HEK293 (cell line): ENCODE measurements at regions not wholly inside any gene's neighbourhood (a gene's known extent, or its start where the extent isn't known, plus 50 kb on each side); places are given as distances from the start of the nearest gene placed in this dataset.

ENCODE experiments used
- CTCF ChIA-PET: fragments of 350-600 bp; formaldehyde crosslinking; extraction: SDS; loops from one replicate; lab custom pipeline; 2021; ENCODE audit warnings: antibody characterized with exemption; lab: Yijun Ruan, JAX
- POLR2A ChIA-PET: fragments of 300-600 bp; formaldehyde crosslinking; extraction: SDS; loops from one replicate; lab custom pipeline; 2020; ENCODE audit warnings: antibody characterized with exemption, inconsistent platforms; lab: Yijun Ruan, JAX
- H3K27ac ChIP-seq: fragments of 200-500 bp; sonication (Bioruptor generic); 2 replicates; pipeline ENCODE4 v1.5.1; 2014; ENCODE audit warnings: low read depth, low read length, control low read depth, inconsistent platforms; ENCODE audit errors: extremely low read depth
- H3K36me3 ChIP-seq, 2 experiments: fragments of 200-500 bp in 1 of 2; sonication (Bioruptor generic) in 1 of 2; 1 replicate in 1 of 2; 2 replicates in 1 of 2; pipeline ENCODE4 v1.5.1; 2014 to 2017; ENCODE audit warnings: inconsistent platforms in 2 of 2, low read length in 2 of 2; ENCODE audit not compliant: control insufficient read depth in 2 of 2, insufficient read depth in 1 of 2
- H3K4me1 ChIP-seq: fragments of 200-500 bp; sonication (Bioruptor generic); 2 replicates; pipeline ENCODE4 v1.5.1; 2014; ENCODE audit warnings: mild to moderate bottlenecking, low read length, inconsistent platforms; ENCODE audit not compliant: control insufficient read depth, insufficient read depth
- H3K4me3 ChIP-seq: 2 replicates; pipeline ENCODE4 v1.5.1; 2011; ENCODE audit warnings: low read depth, mild to moderate bottlenecking, control low read depth, low read length, moderate library complexity
- H3K9me3 ChIP-seq: fragments of 200-500 bp; sonication (Bioruptor generic); 2 replicates; pipeline ENCODE4 v1.5.1; 2014; ENCODE audit warnings: low read depth, low read length, inconsistent platforms; ENCODE audit not compliant: control insufficient read depth, insufficient read depth
- FEZF1 ChIP-seq: fragments of 450-650 bp; formaldehyde crosslinking; IDR thresholded peaks from 2 replicates; pipeline ENCODE4 v1.5.1; 2016; ENCODE audit warnings: missing biosample characterization, missing genetic modification characterization
- GLI2 ChIP-seq: fragments of 450-650 bp; formaldehyde crosslinking; IDR thresholded peaks from 2 replicates; pipeline ENCODE4; 2017; ENCODE audit warnings: missing biosample characterization, missing genetic modification characterization, low read depth, borderline replicate concordance
- KLF10 ChIP-seq: fragments of 450-650 bp; IDR thresholded peaks from 2 replicates; pipeline ENCODE4 v1.5.1; 2018; ENCODE audit warnings: missing biosample characterization, mild to moderate bottlenecking, missing genetic modification characterization
- MEIS1 ChIP-seq: sonication (generic); formaldehyde crosslinking; IDR thresholded peaks from 2 replicates; pipeline ENCODE4 v1.8.1; 2022; ENCODE audit warnings: missing genetic modification reagents, mild to moderate bottlenecking, borderline replicate concordance
- SALL2 ChIP-seq: fragments of 450-650 bp; formaldehyde crosslinking; IDR thresholded peaks from 2 replicates; pipeline ENCODE4 v1.5.0; 2017; ENCODE audit warnings: missing biosample characterization, mild to moderate bottlenecking, missing genetic modification characterization, borderline replicate concordance
- SCRT2 ChIP-seq: fragments of 450-650 bp; formaldehyde crosslinking; IDR thresholded peaks from 2 replicates; pipeline ENCODE4 v1.5.1; 2016; ENCODE audit warnings: missing biosample characterization, missing genetic modification characterization
- ZFP69B ChIP-seq: fragments of 450-650 bp; formaldehyde crosslinking; IDR thresholded peaks from 2 replicates; pipeline ENCODE4 v1.5.1; 2016; ENCODE audit warnings: missing biosample characterization, missing genetic modification characterization
- ZNF174 ChIP-seq: fragments of 450-650 bp; formaldehyde crosslinking; IDR thresholded peaks from 2 replicates; pipeline ENCODE4 v1.5.0; 2017; ENCODE audit warnings: missing biosample characterization, mild to moderate bottlenecking, missing genetic modification characterization
- ZNF19 ChIP-seq: fragments of 450-650 bp; formaldehyde crosslinking; IDR thresholded peaks from 2 replicates; pipeline ENCODE4; 2016; ENCODE audit warnings: missing biosample characterization, missing genetic modification characterization, low read depth
- ZNF292 ChIP-seq: fragments of 450-650 bp; formaldehyde crosslinking; IDR thresholded peaks from 2 replicates; pipeline ENCODE4 v1.5.1; 2016; ENCODE audit warnings: low read depth, missing biosample characterization, missing genetic modification characterization, borderline replicate concordance
- ZNF324 ChIP-seq: fragments of 450-650 bp; formaldehyde crosslinking; IDR thresholded peaks from 2 replicates; pipeline ENCODE4 v1.5.1; 2016; ENCODE audit warnings: missing biosample characterization, missing genetic modification characterization
- ZNF37A ChIP-seq: fragments of 450-650 bp; IDR thresholded peaks from 2 replicates; pipeline ENCODE4 v1.5.1; 2018; ENCODE audit warnings: missing biosample characterization, missing genetic modification characterization
- TF ChIP-seq, protein P1 (sequence below): fragments of 450-650 bp; formaldehyde crosslinking; IDR thresholded peaks from 2 replicates; pipeline ENCODE4 v1.5.1; 2016; ENCODE audit warnings: missing biosample characterization, missing genetic modification characterization, borderline replicate concordance
- TF ChIP-seq, protein P2 (sequence below): fragments of 450-650 bp; formaldehyde crosslinking; IDR thresholded peaks from 2 replicates; pipeline ENCODE4 v1.5.1; 2017; ENCODE audit warnings: missing biosample characterization, missing genetic modification characterization
- TF ChIP-seq, protein P3 (sequence below): fragments of 450-650 bp; IDR thresholded peaks from 2 replicates; pipeline ENCODE4 v1.5.1; 2018; ENCODE audit warnings: missing biosample characterization, missing genetic modification characterization
- TF ChIP-seq, protein P4 (sequence below): fragments of 450-650 bp; formaldehyde crosslinking; IDR thresholded peaks from 2 replicates; pipeline ENCODE4 v1.5.0; 2017; ENCODE audit warnings: missing biosample characterization, missing genetic modification characterization, borderline replicate concordance
- TF ChIP-seq, protein P5 (sequence below): fragments of 450-650 bp; formaldehyde crosslinking; IDR thresholded peaks from 2 replicates; pipeline ENCODE4 v1.5.1; 2016; ENCODE audit warnings: missing biosample characterization, missing genetic modification characterization, low read depth
- TF ChIP-seq, protein P6 (sequence below): sonication (generic); formaldehyde crosslinking; IDR thresholded peaks from 2 replicates; pipeline ENCODE4 v1.8.1; 2022; ENCODE audit warnings: mild to moderate bottlenecking, moderate library complexity, missing genetic modification reagents
- TF ChIP-seq, protein P7 (sequence below): fragments of 450-650 bp; formaldehyde crosslinking; IDR thresholded peaks from 2 replicates; pipeline ENCODE4 v1.5.1; 2016; ENCODE audit warnings: missing biosample characterization, missing genetic modification characterization
- TF ChIP-seq, protein P8 (sequence below): fragments of 450-650 bp; formaldehyde crosslinking; IDR thresholded peaks from 2 replicates; pipeline ENCODE4 v1.5.1; 2016; ENCODE audit warnings: missing biosample characterization, missing genetic modification characterization

DNA sequence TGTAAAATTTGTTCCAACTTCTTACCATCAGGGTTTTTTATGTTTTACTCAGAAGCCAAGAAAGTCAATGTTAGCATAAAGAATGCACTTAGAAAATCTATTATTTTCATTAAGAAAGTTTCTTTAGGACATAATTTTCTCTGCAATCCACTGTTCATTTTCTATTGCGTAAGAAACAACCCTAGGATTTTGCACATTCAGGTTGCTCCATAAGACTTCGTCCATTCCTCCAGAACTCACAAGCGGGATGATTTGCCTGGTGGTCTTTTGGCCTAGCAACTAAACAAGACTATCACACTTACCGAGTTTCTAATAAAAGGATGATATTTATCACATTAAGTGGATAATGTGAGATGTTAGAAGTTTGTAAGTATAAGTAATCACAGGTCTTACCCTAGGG lies 376.3 kb upstream of the INTU start:
- POLR2A ChIA-PET: no interaction called here
- TF ChIP-seq ZFP69B (tag by site-specific recombination) (no peak), KLF10 (tag by site-specific recombination) (no peak), FEZF1 (tag by site-specific recombination) (no peak), ZNF174 (tag by site-specific recombination) (no peak), ZNF324 (tag by site-specific recombination) (no peak), SALL2 (tag by site-specific recombination) (no peak)
- TF ChIP-seq, protein P1, sequence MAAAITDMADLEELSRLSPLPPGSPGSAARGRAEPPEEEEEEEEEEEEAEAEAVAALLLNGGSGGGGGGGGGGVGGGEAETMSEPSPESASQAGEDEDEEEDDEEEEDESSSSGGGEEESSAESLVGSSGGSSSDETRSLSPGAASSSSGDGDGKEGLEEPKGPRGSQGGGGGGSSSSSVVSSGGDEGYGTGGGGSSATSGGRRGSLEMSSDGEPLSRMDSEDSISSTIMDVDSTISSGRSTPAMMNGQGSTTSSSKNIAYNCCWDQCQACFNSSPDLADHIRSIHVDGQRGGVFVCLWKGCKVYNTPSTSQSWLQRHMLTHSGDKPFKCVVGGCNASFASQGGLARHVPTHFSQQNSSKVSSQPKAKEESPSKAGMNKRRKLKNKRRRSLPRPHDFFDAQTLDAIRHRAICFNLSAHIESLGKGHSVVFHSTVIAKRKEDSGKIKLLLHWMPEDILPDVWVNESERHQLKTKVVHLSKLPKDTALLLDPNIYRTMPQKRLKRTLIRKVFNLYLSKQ (tag by site-specific recombination): no peak
- TF ChIP-seq, all 188 proteins: peak for 0
- CTCF ChIA-PET: no interaction called here
- H3K4me1 ChIP-seq: no peaks in the 10 kb centered on the region
- H3K36me3 ChIP-seq: no peaks in the 10 kb centered on the region
- H3K9me3 ChIP-seq: no peaks in the 10 kb centered on the region
- no peak overlapping the region for H3K27ac ChIP-seq
- H3K4me3 ChIP-seq: no peak overlapping the region

DNA sequence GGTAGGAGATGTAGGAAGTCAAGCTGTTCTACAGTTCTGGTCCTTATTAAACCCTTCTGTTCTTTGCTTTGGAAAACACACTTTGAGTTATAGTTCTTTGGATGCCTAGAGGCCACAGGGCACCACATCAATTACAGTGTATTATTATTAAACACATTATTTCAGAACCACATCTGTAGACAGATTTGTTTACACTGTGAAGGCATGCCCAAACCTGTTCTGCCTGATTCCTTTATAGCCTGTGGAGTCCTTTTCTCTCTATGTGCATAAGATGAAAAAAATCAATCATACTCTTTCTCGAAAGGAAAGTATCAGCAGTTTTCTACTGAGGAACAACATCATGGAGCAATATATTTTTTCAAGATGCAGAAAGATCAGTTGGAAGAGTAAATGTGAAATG lies 371.3 kb upstream of the INTU start:
- CTCF ChIA-PET: no interaction called here
- POLR2A ChIA-PET: no interaction called here
- Histone ChIP-seq H3K27ac (no peak overlapping the region), H3K36me3 (no peaks in the 10 kb centered on the region), H3K4me1 (no peaks in the 10 kb centered on the region), H3K4me3 (no peak overlapping the region), H3K9me3 (no peaks in the 10 kb centered on the region)
- TF ChIP-seq ZNF19 (tag by site-specific recombination) (no peak), GLI2 (tag by site-specific recombination) (no peak), SCRT2 (tag by site-specific recombination) (no peak), MEIS1 (no peak), ZNF37A (no peak), ZNF292 (tag by site-specific recombination) (no peak)
- TF ChIP-seq, protein P2, sequence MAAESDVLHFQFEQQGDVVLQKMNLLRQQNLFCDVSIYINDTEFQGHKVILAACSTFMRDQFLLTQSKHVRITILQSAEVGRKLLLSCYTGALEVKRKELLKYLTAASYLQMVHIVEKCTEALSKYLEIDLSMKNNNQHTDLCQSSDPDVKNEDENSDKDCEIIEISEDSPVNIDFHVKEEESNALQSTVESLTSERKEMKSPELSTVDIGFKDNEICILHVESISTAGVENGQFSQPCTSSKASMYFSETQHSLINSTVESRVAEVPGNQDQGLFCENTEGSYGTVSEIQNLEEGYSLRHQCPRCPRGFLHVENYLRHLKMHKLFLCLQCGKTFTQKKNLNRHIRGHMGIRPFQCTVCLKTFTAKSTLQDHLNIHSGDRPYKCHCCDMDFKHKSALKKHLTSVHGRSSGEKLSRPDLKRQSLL (tag by site-specific recombination): no peak
- TF ChIP-seq, protein P3, sequence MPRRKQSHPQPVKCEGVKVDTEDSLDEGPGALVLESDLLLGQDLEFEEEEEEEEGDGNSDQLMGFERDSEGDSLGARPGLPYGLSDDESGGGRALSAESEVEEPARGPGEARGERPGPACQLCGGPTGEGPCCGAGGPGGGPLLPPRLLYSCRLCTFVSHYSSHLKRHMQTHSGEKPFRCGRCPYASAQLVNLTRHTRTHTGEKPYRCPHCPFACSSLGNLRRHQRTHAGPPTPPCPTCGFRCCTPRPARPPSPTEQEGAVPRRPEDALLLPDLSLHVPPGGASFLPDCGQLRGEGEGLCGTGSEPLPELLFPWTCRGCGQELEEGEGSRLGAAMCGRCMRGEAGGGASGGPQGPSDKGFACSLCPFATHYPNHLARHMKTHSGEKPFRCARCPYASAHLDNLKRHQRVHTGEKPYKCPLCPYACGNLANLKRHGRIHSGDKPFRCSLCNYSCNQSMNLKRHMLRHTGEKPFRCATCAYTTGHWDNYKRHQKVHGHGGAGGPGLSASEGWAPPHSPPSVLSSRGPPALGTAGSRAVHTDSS (tag by site-specific recombination): no peak
- TF ChIP-seq, protein P4, sequence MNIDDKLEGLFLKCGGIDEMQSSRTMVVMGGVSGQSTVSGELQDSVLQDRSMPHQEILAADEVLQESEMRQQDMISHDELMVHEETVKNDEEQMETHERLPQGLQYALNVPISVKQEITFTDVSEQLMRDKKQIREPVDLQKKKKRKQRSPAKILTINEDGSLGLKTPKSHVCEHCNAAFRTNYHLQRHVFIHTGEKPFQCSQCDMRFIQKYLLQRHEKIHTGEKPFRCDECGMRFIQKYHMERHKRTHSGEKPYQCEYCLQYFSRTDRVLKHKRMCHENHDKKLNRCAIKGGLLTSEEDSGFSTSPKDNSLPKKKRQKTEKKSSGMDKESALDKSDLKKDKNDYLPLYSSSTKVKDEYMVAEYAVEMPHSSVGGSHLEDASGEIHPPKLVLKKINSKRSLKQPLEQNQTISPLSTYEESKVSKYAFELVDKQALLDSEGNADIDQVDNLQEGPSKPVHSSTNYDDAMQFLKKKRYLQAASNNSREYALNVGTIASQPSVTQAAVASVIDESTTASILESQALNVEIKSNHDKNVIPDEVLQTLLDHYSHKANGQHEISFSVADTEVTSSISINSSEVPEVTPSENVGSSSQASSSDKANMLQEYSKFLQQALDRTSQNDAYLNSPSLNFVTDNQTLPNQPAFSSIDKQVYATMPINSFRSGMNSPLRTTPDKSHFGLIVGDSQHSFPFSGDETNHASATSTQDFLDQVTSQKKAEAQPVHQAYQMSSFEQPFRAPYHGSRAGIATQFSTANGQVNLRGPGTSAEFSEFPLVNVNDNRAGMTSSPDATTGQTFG (tag by site-specific recombination): no peak
- TF ChIP-seq, protein P5, sequence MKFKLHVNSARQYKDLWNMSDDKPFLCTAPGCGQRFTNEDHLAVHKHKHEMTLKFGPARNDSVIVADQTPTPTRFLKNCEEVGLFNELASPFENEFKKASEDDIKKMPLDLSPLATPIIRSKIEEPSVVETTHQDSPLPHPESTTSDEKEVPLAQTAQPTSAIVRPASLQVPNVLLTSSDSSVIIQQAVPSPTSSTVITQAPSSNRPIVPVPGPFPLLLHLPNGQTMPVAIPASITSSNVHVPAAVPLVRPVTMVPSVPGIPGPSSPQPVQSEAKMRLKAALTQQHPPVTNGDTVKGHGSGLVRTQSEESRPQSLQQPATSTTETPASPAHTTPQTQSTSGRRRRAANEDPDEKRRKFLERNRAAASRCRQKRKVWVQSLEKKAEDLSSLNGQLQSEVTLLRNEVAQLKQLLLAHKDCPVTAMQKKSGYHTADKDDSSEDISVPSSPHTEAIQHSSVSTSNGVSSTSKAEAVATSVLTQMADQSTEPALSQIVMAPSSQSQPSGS (tag by site-specific recombination): no peak
- TF ChIP-seq, protein P6, sequence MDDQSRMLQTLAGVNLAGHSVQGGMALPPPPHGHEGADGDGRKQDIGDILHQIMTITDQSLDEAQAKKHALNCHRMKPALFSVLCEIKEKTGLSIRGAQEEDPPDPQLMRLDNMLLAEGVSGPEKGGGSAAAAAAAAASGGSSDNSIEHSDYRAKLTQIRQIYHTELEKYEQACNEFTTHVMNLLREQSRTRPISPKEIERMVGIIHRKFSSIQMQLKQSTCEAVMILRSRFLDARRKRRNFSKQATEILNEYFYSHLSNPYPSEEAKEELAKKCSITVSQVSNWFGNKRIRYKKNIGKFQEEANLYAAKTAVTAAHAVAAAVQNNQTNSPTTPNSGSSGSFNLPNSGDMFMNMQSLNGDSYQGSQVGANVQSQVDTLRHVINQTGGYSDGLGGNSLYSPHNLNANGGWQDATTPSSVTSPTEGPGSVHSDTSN (CRISPR knock-in tag): no peak
- TF ChIP-seq, protein P7, sequence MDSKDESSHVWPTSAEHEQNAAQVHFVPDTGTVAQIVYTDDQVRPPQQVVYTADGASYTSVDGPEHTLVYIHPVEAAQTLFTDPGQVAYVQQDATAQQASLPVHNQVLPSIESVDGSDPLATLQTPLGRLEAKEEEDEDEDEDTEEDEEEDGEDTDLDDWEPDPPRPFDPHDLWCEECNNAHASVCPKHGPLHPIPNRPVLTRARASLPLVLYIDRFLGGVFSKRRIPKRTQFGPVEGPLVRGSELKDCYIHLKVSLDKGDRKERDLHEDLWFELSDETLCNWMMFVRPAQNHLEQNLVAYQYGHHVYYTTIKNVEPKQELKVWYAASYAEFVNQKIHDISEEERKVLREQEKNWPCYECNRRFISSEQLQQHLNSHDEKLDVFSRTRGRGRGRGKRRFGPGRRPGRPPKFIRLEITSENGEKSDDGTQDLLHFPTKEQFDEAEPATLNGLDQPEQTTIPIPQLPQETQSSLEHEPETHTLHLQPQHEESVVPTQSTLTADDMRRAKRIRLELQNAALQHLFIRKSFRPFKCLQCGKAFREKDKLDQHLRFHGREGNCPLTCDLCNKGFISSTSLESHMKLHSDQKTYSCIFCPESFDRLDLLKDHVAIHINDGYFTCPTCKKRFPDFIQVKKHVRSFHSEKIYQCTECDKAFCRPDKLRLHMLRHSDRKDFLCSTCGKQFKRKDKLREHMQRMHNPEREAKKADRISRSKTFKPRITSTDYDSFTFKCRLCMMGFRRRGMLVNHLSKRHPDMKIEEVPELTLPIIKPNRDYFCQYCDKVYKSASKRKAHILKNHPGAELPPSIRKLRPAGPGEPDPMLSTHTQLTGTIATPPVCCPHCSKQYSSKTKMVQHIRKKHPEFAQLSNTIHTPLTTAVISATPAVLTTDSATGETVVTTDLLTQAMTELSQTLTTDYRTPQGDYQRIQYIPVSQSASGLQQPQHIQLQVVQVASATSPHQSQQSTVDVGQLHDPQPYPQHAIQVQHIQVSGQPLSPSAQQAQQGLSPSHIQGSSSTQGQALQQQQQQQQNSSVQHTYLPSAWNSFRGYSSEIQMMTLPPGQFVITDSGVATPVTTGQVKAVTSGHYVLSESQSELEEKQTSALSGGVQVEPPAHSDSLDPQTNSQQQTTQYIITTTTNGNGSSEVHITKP (tag by site-specific recombination): no peak
- TF ChIP-seq, protein P8, sequence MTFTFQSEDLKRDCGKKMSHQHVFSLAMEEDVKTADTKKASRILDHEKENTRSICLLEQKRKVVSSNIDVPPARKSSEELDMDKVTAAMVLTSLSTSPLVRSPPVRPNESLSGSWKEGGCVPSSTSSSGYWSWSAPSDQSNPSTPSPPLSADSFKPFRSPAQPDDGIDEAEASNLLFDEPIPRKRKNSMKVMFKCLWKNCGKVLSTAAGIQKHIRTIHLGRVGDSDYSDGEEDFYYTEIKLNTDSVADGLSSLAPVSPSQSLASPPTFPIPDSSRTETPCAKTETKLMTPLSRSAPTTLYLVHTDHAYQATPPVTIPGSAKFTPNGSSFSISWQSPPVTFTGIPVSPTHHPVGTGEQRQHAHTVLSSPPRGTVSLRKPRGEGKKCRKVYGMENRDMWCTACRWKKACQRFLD (tag by site-specific recombination): no peak
